GM21825 (cell line): ENCODE measurements at regions not wholly inside any gene's neighbourhood (a gene's known extent, or its start where the extent isn't known, plus 50 kb on each side); places are given as distances from the start of the nearest gene placed in this dataset.

Experiments
- ATAC-seq: cut with Tn5 transposase; IDR thresholded peaks from one replicate; pipeline ENCODE4 v1.9.1; 2021; ENCODE audit warnings: mild to moderate bottlenecking, moderate library complexity; ENCODE audit not compliant: unreplicated experiment

DNA sequence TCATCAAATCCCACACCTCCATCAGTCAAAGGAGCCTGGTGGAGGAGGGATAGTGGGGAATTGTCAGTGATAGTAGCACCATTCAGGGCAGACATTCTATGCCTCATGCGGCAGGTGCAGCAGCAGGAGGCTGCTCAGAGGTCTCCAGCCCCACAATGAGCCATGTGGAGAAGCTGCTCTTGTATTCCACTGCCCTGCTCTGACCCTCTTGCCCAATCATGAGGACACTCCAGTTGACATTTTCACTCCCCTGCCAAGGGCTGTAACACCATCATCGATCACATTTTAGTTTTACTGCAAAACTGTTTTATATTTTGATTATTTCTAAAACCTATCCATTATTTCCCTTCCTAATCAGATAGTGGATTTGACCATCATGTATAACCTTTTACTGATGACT is 487.6 kb upstream of the KLHL29 start:
- ATAC-seq = no peak

DNA sequence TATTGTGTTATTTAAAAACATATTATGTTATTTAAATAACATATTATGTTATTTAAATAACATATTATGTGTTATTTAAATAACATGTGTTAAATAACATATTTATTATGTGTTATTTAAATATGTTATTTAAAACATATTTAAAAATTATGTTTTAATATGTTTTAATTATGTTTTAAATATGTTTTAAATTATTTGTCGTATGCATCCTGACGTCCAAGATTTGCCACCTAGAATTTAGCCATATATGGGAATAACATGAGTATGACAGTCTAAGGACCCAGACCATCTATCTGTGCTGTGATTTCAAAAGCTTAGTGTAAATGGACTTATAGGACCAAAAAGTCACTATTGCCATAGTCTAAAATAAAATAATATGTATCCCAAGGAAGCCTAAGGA is 484.3 kb upstream of the KLHL29 start:
- ATAC-seq = no peak

DNA sequence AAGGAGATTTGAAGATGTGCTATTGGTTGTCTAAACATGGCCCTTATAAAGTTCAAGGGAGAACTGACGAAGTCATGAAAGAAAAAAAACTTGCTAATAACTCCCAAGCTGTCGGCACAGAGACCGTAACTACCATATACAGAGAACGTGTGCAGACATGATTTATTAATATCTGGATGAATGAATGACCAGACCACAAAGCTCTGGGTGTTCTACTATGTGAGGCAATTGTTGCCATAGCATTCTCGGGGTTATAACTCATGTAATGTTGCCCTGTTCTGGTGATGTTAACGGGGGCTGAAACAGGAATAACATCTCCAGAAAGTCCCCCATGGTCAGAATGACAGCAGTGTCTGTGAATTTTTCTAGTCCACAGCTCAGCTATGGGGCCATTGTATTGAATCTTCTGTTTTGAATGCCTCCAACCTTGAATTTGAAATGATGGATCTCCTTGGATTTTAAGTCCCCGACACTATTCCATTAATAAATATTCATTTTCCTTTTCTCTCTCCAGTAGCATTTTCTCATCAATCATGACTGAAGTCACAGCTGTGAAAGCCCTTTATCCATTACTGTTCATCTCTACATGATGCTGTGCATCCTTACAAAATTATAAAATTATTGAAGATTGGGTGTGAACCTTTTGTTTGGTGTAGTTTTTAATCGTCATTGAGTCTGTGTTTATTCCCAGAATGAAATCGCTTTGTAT is 483.4 kb upstream of the KLHL29 start:
- no peak for ATAC-seq

DNA sequence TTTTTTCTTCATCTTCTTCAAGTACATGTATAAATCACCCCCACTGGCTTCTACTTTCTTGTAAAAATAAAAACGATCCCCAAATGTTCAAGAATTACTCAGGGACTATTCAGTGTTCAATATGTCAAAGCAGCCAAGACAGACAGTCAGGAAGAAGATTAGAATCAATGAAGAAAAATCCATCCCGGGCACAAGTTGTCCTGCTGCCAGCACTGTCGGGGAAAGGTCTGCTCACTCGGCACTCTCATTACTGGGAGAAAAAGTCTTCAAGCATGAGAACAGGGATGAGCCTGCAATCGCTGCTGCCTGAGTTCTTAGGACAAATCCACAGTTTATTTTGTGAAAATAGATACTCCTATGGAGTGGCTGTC is 482.8 kb upstream of the KLHL29 start:
- ATAC-seq = no peak

DNA sequence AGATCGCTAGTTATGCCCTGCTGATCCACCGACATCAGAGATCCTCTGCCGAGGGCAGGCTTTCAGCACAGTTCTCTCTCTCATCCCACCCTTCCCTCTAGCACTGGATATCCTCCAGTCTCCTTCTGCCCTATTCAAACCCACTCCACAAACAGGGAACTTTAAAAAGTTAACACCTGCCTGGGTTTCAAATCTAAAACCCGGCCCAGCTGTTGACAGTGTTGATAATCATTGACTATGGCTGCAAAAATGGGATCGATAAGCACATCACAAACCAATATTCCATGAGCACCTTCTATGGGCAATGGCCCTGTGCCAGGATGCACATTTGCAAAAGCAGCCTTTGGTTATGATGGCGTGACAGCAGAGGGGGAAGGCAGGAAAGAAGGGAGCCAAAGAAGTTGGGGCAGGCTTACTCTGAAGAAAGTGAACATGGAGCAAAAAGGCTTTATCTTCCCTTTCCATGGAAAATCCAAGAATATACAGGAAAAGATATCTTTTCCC is 482.3 kb upstream of the KLHL29 start:
- no peak for ATAC-seq

DNA sequence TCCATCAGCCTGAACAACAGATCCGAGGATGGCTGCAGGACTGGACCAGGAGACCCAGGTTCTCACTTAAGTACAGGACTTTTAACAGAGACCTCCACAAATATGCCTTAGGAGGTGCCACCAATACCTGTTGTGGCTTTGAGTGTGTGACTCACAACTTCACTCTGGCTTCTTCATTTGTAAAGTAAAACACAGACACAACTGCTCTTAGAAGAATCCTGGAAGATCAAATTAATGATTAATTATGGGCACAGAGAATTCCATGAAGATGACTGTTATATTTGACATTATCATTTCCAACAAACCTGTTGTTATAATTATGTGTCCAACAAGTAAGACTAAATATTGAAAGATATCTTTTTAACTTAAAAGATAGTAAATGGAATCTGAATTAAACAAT is 481.4 kb upstream of the KLHL29 start:
- no peak for ATAC-seq

DNA sequence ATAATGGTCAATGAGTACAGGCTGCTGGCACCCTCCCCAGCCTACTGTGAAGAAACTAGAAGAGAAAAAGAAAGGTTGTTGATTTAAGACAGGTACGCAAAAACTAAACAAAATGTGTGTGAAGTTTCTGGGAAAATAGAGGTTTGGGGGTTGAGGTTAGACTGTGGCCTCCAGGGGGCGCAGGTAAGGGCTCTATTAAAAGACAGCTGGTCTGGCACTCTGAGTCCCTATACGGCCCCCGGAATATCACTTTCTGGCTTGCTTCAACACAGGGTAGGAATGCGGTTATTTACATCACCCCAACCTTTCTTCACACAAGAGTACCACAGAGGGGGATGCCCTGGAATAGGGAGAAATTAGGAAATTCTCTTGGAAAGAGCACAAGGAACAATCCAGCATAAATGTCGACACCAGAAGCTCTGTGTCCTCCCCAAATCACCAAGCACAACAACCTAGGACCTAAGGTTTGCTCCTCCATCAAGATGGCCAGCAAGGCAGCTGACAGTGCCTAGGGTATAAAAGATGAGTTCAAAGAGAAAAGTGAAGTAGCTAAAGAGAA is 480.8 kb upstream of the KLHL29 start:
- ATAC-seq = no peak

DNA sequence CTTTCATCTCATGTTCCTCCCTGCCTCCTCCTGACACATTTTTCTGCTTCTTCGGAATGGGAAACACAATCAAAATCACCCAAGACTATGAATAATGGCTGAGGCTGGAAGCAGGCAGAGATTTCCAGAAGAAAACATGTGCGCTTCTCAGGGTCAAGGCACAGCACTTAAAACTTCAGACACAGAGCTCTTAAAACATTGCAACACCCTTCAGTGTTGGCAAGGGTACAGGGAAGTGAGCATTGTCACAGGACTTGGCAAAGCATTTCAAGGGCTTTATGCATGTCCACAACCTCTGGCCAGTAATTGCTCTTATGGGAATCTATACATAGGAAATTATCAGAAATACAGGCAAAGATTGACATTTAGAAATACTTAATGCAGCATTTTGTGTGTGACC is 477.6 kb upstream of the KLHL29 start:
- no peak for ATAC-seq

DNA sequence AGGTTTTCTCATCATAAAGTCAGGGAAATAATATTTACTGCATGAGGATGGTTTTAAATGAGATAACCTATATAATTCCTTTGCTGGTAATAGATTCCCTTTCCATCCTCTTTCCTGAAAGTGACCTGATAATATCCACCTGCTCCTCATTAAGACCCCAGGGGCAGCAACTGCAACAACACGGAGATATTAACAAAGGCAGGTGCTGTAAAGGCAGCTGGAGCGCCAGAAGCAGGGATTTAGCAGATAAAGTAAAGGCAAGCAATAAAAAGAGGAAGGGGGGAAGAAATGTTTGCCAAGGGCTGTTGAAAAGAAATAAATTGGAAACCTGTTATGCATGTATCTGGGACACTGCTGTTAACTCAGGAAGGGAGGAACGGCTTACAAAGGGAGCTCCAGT is 472.6 kb upstream of the KLHL29 start:
- no peak for ATAC-seq

DNA sequence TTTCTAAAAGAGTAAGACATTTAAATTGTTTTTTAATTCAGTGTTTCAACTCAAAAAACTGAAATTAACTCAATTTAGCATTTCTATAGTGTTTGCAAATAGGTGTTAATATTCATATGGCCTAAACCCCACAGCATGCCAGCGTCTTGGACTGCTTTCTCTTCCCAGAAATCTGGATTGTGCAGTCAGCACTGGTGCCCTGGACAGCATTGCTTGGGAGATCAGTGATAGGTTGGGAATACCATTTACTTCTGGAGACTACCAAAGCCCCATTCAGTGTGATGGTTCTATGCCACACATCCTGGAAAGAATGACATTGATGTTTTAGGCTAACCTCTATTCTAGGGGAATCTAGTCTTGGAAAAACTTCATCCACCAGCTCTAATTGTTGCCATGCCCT is 455.0 kb upstream of the KLHL29 start:
- no peak for ATAC-seq

DNA sequence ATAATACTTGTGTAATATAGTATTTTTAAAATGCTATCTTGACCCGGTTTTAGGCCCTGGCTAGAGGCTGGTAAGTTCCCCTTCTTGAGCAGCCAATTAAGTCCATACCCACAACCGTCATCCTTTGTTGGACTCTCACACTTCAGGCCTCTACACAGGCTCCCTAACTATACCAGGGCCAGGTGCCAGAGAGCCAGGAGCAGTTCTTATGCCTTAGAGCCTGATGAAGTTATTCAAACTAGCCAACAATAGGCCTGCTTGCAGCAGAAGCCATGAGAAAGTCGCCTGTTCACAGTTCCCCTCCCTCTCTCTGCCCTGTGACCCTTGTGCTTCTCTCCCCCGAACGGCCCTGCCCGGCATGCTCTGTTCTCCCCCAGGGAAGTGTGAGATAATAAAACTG is 454.2 kb upstream of the KLHL29 start:
- no peak for ATAC-seq

DNA sequence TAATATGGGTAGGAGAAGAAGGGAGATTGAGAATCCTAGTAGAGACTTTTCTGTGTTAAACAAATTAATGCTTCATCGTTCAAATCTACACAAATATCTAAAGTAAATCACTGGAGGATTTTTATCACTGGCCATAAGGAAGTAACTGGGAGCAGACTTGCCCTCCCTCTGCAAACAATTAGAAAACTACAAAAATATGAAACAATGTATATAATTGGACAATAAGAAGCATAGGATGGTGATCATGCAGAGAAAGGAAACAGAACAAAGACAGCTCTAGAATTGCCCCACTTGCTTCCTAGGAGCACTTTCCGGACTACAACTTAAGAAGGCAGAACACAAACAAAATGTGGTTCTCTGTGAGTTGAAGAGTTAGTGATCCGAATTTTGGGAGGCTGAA is 452.7 kb upstream of the KLHL29 start:
- ATAC-seq = no peak

DNA sequence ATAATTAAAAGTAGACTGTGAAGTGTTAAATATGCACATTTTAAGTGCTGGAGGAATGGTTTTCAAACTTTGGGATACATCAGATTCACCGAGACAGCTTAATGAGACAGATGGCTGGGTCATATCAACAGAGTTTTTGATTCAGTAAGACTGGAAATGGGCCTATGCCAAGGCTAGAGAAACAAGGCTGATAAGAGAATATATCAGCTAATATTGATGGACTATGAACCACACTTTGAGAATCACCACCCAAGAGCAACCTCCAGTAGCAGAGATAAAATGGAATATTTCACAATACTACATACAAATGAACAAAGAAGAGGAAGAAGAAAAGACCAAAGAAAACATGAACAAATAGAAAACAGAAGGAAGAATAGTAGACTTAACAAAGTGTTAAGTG is 450.2 kb upstream of the KLHL29 start:
- no peak for ATAC-seq

DNA sequence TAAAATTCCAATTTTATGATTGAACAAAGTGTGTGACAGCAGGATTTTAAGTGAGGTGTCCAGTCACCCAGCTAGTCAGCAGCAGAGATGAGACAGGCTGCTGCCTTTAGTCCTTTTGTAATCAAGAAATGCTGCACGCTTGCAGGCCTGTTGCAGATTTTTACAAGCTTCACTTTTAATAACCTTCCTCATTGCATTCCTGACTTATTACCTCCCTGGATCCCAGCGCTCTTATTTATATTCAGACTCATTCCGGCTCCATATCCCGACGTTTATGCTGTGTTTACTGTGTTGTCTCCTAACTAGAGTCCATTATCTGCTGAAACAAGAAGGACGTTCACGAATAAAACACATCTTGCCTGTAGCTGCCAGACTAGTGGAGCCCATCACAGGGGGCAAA is 442.5 kb upstream of the KLHL29 start:
- ATAC-seq = no peak

DNA sequence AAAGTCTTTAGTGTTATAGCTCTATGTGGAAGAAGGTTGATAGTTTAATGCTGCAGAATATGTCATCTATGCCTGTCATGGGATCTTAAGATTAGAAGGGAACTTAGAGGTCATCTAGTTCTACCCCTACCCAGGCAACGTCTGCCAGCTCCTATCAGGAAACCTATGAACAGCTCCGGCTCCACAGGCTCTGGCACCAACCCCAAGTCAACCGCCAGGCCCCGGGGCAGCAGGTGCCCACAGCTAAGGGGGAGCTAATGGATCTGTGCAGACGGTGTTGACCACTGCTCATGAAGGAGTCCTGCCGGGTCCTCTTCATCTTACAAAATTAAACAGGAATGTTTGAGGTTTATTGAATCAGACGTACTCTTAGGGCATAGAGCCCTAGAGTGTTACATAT is 440.8 kb upstream of the KLHL29 start:
- no peak for ATAC-seq

DNA sequence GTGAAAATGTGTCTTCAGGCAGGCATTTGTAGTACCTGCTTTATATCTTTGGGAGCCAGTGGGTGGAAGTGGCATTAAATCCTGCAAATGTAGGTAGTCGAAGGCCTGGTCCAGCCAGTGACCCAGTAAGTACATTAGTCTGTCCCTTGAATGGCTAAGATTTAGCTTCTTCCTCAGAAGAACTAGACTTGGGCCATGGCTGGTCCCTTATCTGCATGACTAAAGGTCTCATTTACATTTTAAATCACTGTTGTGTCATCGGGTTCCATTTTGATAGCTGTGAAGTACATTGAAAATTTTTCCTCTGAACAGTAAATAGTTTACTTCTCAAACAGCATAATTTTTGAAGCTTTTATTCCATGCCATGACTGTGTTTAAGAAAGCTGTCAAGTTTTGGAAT is 438.4 kb upstream of the KLHL29 start:
- ATAC-seq = no peak

DNA sequence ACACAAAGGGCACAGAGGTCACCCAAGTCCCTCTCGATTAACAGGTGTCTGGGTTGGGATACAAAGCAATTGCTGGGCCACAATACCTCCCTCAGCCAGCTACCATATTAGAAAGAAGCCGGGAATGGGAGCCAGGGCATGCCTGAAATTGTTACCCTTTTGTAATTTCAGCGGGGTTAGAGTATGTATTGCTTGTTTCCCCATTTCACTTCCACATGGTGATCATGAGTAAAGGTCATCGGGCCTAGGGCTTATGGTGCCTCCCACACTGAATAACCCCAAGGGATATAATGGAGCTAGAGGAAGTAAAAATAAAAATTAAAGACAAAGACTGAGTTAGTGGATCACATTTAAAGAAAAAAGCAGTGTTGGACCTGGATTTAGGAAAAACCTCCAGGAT is 437.2 kb upstream of the KLHL29 start:
- ATAC-seq = no peak

DNA sequence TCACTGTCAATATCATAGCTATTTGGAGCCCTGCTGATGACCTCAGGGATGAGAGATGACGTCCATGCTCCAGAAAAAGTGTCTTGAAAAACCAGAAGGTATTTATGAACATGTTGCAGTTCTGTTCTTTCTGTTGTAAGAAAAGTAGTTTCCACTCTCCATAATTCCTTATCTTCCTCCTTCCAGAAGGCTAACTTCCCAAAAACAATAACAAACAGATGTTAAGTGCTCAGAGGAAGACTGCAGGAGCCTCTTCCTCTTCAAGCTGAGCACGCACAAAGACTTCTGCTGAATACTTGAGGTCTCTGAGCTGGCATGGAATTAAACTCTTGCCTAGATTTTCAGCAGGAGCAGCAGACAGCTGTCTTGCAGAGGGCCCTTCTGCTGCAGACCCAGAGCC is 434.5 kb upstream of the KLHL29 start:
- no peak for ATAC-seq

DNA sequence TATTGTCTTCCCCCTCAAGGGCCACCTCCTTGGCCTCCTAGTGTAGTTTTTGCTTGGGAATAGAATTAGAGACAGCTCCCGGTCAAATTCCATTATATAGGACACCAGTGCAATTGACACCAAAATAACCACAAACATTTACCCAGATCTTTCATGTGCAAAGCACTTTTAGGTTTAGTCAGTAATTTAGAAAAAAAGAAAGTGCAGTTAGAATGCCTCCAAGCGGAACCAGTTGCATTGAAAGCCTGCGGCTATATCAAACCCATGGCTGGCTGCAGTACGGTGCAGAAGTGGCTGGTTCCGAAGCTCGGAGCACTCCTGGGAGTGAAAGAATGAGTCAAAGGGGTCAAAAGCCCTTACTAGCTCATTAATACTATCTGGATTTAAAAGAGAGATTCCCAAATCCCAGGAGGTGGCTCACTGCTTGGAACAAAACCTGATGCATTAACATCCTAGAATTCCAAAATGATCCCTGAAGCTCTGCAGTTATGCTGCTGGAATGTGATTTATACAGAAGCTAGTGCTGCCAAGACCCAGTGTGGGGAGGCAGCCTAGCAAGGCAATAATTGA is 432.2 kb upstream of the KLHL29 start:
- ATAC-seq = no peak

DNA sequence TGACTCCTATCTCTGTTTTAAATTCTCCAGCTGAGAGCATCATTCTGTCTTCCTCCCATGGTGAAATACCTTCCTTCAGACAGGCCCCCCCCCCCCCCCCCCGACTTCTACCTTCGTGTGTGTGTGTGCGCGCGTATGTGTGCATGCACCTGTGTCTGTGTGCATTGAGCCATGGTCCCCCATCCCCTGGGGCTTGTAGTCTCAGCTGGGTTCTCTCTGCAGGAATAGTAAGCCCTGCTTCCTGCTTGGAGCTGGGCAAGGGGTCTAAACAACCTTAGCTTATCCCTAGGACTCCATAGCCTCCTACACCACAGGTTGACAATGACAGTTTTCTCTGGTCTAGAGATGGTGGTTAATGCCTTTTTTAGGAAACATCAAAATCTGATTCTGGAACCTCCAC is 427.5 kb upstream of the KLHL29 start:
- no peak for ATAC-seq

DNA sequence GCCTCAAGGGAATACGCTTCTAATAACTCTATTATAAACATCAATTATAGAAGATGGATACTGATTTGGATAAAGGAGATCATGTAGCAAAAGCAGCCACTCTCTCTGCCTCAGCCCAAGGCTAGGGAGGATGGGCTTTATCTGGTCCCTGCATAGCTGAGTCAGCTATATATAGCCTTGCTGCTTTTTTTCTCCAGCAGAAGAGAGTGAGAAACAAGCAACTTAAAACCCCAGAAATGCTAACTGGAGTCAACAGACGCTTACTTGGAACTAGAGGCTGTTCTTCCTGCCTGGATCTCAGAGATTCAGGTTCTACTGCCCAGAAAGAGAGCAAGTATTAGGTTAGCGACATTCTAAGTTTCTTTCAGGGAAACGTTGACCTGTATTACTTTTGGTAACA is 426.7 kb upstream of the KLHL29 start:
- ATAC-seq = no peak

DNA sequence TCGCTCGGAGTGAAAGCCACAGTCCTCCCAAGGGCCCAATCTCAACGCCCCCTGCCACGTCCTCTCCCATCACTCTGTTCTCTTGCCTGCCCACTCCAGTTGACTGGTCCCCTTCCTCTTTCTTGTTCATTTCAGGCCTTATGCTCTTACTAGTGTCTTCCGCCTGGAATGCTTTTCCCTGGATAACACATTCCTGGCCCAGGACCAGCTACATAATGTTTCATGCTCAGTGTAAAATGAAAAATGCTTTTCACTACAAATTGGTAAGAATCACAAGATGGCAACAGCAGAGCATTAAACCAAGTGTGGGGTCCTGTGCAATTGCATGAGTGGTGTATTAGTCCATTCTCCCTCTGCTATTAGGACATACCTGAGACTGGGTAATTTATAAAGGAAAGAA is 417.2 kb upstream of the KLHL29 start:
- no peak for ATAC-seq
